Loucy (cell line): ENCODE measurements at regions not wholly inside any gene's neighbourhood (a gene's known extent, or its start where the extent isn't known, plus 50 kb on each side); places are given as distances from the start of the nearest gene placed in this dataset.

ENCODE experiments used
- H2AFZ ChIP-seq: fragments of 200-600 bp; sonication (generic); 2 replicates; pipeline ENCODE4 v1.6.0; 2016; ENCODE audit warnings: antibody characterized with exemption, mild to moderate bottlenecking, low read length, moderate library complexity
- H3F3A ChIP-seq: fragments of 200-600 bp; 2 replicates; pipeline ENCODE4 v1.6.0; 2016; ENCODE audit warnings: antibody characterized with exemption, low read depth, mild to moderate bottlenecking
- H3K27me3 ChIP-seq: fragments of 200-600 bp; sonication (generic); 2 replicates; pipeline ENCODE4 v1.6.1; 2014; ENCODE audit warnings: low read length, mild to moderate bottlenecking; ENCODE audit not compliant: insufficient read depth, poor library complexity, severe bottlenecking
- H3K36me3 ChIP-seq: fragments of 200-600 bp; sonication (generic); 2 replicates; pipeline ENCODE4 v1.6.1; 2016; ENCODE audit warnings: low read length; ENCODE audit not compliant: insufficient read depth
- H3K4me1 ChIP-seq: fragments of 200-600 bp; sonication (generic); 2 replicates; pipeline ENCODE4 v1.5.1; 2014; ENCODE audit warnings: low read length, mild to moderate bottlenecking; ENCODE audit not compliant: insufficient read depth, poor library complexity, severe bottlenecking
- H3K4me2 ChIP-seq: fragments of 200-600 bp; sonication (generic); 2 replicates; pipeline ENCODE4 v1.6.0; 2014; ENCODE audit warnings: antibody characterized with exemption, low read length, low read depth, mild to moderate bottlenecking; ENCODE audit not compliant: poor library complexity, severe bottlenecking
- H3K4me3 ChIP-seq: fragments of 200-600 bp; sonication (generic); 2 replicates; pipeline ENCODE4 v1.5.1; 2014; ENCODE audit warnings: low read length, mild to moderate bottlenecking, mixed read lengths; ENCODE audit not compliant: poor library complexity, severe bottlenecking
- H3K79me2 ChIP-seq: fragments of 200-600 bp; sonication (generic); 2 replicates; pipeline ENCODE4 v1.6.1; 2014; ENCODE audit warnings: low read length; ENCODE audit not compliant: insufficient read depth
- H3K9ac ChIP-seq: fragments of 200-600 bp; sonication (generic); 2 replicates; pipeline ENCODE4 v1.6.0; 2014; ENCODE audit warnings: mild to moderate bottlenecking, low read depth, low read length, moderate library complexity; ENCODE audit not compliant: poor library complexity, severe bottlenecking
- H3K9me2 ChIP-seq: fragments of 200-600 bp; sonication (generic); replicated peaks from 2 replicates; pipeline ENCODE4 v1.6.1; 2016; ENCODE audit warnings: low read depth, low read length, mixed read lengths
- H3K9me3 ChIP-seq: fragments of 200-600 bp; sonication (generic); 2 replicates; pipeline ENCODE4 v1.6.1; 2014; ENCODE audit warnings: mild to moderate bottlenecking, antibody characterized with exemption, low read length, low read depth; ENCODE audit not compliant: insufficient read depth
- H4K20me1 ChIP-seq: fragments of 200-600 bp; sonication (generic); 2 replicates; pipeline ENCODE4 v1.6.0; 2014; ENCODE audit warnings: antibody characterized with exemption, low read length, mild to moderate bottlenecking; ENCODE audit not compliant: insufficient read depth, poor library complexity, severe bottlenecking
- EZH2phosphoT487 ChIP-seq: fragments of 200-600 bp; IDR thresholded peaks from 2 replicates; pipeline ENCODE4 v1.6.1; 2018; ENCODE audit warnings: antibody characterized with exemption, mild to moderate bottlenecking, moderate library complexity, borderline replicate concordance
- TF ChIP-seq, protein P1 (sequence below): fragments of 200-600 bp; sonication (generic); conservative IDR thresholded peaks from 2 replicates; pipeline ENCODE4 v1.5.1; 2014; ENCODE audit warnings: mild to moderate bottlenecking, antibody characterized with exemption, low read length

DNA sequence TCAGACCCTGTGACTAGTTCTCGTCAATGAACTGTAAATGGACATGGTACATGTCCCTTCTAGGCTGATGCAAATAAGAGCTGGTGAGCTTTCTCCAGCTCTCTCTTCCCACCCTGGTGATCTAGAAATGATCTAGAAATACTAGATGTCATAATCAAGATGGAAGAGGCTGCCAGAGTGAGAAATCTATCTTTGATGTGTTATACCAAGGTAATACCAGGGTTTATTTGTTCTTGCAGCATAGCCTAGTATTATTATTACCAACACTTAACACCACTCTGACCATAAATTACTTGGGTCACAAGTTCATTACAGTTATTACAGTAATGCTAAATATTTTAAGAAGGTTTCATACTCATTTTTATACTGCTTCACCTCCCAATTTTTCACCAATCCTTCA, 138.4 kb upstream of the LMCD1 start:
- Histone ChIP-seq H3K79me2 (no peaks in the 10 kb centered on the region), H4K20me1 (no peaks in the 10 kb centered on the region), H3K4me3 (no peak overlapping the region), H3K9me3 (no peaks in the 10 kb centered on the region), H3K9me2 (no peaks in the 10 kb centered on the region), H3K4me1 (peaks cover 13% of the 10 kb centered on the region), H3K27me3 (no peaks in the 10 kb centered on the region), H3K36me3 (no peaks in the 10 kb centered on the region), H3K9ac (no peak overlapping the region), H3K4me2 (no peak overlapping the region), H2AFZ (no peak overlapping the region), H3F3A (no peaks in the 10 kb centered on the region)
- TF ChIP-seq EZH2phosphoT487 = no peak
- TF ChIP-seq, protein P1, sequence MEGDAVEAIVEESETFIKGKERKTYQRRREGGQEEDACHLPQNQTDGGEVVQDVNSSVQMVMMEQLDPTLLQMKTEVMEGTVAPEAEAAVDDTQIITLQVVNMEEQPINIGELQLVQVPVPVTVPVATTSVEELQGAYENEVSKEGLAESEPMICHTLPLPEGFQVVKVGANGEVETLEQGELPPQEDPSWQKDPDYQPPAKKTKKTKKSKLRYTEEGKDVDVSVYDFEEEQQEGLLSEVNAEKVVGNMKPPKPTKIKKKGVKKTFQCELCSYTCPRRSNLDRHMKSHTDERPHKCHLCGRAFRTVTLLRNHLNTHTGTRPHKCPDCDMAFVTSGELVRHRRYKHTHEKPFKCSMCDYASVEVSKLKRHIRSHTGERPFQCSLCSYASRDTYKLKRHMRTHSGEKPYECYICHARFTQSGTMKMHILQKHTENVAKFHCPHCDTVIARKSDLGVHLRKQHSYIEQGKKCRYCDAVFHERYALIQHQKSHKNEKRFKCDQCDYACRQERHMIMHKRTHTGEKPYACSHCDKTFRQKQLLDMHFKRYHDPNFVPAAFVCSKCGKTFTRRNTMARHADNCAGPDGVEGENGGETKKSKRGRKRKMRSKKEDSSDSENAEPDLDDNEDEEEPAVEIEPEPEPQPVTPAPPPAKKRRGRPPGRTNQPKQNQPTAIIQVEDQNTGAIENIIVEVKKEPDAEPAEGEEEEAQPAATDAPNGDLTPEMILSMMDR = no peak

DNA sequence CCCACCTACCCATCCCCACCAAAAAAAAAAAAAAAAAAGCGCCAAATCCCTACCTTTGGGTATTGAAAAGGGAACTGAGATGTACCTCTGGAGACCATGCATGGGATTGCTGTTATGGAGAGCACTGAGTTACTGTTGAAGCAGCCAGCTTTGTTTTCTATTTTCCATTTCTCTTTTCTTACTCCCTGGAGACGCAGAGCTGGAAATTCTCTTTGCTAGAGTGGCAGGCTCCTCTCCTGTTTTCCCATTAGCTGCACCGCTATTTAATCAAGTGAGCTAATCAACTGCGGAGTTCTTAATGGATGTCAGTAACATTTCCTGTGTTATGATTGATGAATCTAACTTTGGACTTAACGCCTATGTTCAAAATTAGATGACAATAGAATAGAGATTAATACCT, 136.1 kb upstream of the LMCD1 start:
- no peak overlapping the region for H3K9ac ChIP-seq
- H3K79me2 ChIP-seq = no peaks in the 10 kb centered on the region
- no peaks in the 10 kb centered on the region for H3K27me3 ChIP-seq
- H2AFZ ChIP-seq = no peak overlapping the region
- H3K9me2 ChIP-seq = no peaks in the 10 kb centered on the region
- H3K36me3 ChIP-seq = no peaks in the 10 kb centered on the region
- H3K4me3 ChIP-seq = no peak overlapping the region
- peaks cover 9% of the 10 kb centered on the region for H3K4me1 ChIP-seq
- no peaks in the 10 kb centered on the region for H3K9me3 ChIP-seq
- no peaks in the 10 kb centered on the region for H3F3A ChIP-seq
- TF ChIP-seq, protein P1 = no peak
- no peak for TF ChIP-seq EZH2phosphoT487
- no peak overlapping the region for H3K4me2 ChIP-seq
- H4K20me1 ChIP-seq = no peaks in the 10 kb centered on the region

DNA sequence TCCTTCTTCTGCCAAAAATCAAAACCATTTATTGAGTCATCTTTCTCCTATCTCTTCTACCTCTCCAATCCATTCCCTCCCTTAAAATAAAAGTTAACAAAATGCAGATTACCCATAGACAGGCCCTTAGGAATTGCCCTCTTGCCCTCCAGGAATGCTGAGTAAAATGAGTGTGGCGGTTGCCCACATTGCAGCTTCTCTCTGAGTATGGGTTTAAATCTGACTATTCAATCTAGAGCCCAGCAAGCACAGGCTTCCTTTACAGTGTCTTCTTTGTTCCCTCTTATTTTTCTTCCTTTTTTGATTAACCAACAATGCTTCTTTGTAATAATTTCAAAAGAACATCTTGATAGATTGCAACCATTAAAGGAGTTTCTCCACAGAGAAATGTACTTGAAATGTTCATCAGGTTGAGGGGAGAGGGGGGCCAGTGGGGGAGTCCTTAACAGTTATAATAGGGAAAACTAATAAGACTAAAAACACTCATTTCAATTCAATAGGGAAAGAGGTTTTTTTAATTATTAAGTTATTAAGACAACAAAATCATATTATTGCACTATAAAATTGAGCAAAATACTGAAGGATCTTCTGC, 135.3 kb upstream of the LMCD1 start:
- H3K36me3 ChIP-seq = no peaks in the 10 kb centered on the region
- H3K4me2 ChIP-seq = no peak overlapping the region
- no peaks in the 10 kb centered on the region for H3K9me3 ChIP-seq
- H3F3A ChIP-seq = no peaks in the 10 kb centered on the region
- no peak overlapping the region for H3K9ac ChIP-seq
- TF ChIP-seq, protein P1 = no peak
- no peak for TF ChIP-seq EZH2phosphoT487
- no peaks in the 10 kb centered on the region for H3K9me2 ChIP-seq
- H3K79me2 ChIP-seq = no peaks in the 10 kb centered on the region
- no peak overlapping the region for H2AFZ ChIP-seq
- peaks cover 16% of the 10 kb centered on the region for H3K4me1 ChIP-seq
- no peaks in the 10 kb centered on the region for H3K27me3 ChIP-seq
- H4K20me1 ChIP-seq = no peaks in the 10 kb centered on the region
- H3K4me3 ChIP-seq = no peak overlapping the region
